Stimulated activated CD8-positive, alpha-beta memory T cell treated with anti-CD3 and anti-CD28 coated beads, Interleukin-4, amount 100 ng/mL, for 24 hours (primary cell): ENCODE measurements at regions not wholly inside any gene's neighbourhood (a gene's known extent, or its start where the extent isn't known, plus 50 kb on each side); places are given as distances from the start of the nearest gene placed in this dataset.
"Not testable (repeated sequence)": the region's sequence is repeated elsewhere in the genome, so short reads cannot be mapped to it uniquely, and the experiment has no call there.

Experiments
- DNase-seq: peaks from one replicate; pipeline ENCODE4 v3.0.0-alpha.2; 2020; ENCODE audit warnings: low read depth

DNA sequence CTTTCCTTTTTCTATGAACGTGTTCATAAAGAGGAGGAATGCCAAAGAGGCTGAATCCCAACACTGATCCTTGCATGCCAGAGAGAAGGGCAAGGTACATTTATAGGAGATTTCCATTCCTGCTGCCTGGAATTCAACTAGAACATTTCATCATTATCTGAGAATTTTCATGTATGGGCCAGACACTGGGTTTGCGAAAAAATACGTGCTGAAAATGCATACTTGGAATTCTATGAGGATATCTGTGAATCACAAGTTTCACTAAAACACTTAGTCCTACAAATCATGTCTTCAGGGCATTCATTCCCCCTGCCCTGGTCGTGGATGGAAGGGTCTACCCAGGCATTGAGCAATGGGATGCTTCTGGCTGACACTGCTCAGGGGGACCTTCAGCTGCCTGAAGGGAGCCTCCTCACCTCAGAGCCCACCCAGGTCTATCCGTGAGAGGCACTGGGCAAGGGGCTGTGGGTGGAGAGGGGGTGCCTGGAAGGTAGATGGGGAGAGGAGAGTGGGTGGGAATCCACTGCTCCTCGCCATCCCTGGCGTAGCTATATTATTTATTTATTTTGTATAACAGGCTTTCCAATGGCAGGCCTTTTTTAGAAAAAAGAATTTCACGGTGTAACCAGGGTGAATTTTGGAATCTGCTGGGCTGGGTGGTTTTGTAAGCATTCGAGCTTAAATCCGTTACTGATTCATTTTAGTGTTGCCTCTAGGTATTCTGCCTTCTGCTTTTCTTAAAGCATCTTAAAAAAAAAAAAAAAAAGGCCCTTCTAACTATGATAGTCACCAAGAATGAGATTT lies 560.6 kb upstream of the ID2 start:
- no peak for DNase-seq

DNA sequence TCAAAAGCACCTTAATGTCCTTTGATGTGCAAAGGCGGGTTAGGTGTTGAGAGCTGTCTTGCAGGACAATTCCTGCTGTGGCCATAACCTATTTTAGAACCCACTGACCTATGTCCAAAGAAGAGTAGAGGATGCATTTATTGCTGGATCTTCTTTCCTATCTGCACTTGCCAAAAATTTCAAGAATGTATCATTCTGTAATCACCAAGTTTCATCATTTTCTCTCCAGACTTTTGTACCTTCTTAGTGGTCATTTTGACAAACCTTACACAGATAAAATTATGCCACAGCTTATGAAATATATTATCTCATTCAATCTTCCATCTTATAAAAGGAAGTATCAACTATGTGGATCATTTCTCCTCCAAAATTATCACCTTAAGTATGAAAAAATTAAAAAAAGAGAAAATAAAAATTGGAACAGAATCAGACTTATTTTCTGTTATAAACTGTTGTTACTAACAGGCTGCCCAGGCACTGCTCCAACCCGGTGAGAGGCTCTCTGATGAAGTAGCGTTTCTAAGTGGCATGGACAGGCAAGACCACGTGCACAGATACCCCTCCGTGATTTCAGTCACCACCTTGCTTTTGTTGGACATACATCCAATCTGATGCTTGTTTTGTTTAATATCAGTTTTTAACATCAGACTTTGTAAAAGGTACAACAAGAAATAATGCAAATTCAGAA lies 559.9 kb upstream of the ID2 start:
- no peak for DNase-seq

DNA sequence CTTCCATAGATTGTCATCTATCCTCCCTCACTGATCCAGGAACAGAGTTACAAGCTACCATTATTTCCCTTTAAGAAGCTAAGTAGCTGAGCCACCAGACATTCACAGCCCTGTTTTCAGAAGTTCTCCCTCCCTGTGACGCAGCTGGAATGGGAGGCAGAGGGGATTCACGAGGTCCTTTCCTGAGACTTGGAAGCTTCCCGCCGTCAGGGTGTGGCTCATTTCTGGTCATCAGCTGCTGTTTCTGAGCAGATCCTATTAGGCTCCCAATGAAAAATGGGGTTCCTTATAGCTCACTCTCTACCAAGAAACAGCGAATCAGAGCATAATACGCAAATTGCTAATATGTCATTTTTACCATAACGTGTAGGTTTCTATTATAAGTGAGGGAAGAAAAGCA lies 559.3 kb upstream of the ID2 start:
- DNase-seq = no peak

DNA sequence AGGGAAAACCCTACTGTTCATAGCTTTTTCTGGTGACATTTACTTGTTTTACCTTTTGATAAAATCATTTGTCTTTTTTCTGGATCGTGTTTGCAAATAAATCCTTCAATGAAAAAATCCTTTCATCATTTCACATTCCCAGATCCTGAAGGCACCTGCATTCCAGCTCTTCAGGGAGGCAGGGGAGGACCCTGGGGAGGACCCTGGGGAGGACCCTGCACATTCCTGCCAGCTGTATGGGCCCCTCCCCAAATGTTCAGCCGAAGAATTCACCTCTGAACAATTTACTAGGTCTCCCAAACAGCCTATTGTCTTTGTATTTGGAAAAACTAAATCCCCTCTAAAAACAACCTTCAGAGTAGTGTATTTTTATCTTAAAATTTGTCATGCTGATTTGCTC lies 558.4 kb upstream of the ID2 start:
- no peak for DNase-seq

DNA sequence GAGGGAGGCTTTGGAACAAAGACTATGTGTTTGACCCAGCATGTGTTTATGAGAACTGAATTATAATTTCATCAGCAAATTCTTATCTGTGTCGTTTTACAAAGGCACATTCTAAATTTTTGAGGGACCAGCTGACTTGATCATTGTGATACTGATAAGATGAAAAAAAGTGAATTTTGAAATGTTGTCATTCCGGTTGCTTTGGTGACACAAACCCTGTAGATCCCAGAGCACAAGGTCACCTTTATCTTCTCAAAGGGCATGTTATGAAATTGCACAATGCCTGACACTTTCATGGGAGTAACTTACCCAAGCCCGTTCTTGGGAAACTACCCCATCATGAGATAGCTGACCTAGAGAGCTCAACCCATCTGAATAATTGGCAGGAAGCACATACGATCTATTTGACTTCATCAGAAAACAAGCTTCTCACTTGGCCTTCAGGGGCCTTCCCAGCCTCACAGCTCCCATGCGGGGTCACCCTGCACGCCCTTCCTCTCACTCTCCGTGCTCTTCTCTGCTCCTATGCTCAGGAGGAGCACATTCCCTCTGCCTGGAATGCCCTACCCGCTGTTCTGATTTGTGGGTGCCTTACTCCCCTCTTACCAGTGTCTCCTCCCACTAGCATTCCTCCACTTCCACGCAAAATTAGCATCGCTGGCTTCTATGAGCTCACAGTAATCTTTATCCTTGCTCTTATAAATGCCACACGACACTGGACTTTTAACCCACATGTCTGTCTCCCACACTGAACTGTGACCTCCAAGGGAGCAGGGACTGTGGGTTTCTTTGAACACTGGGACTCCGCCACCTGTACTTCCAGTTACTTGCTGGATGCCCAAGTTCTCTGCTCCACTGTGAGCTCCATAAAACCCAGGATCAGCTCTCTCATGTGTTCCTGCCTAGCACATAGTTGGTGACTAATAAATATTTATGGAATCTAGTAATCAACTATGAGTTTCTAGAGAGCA lies 555.8 kb upstream of the ID2 start:
- DNase-seq = no peak

DNA sequence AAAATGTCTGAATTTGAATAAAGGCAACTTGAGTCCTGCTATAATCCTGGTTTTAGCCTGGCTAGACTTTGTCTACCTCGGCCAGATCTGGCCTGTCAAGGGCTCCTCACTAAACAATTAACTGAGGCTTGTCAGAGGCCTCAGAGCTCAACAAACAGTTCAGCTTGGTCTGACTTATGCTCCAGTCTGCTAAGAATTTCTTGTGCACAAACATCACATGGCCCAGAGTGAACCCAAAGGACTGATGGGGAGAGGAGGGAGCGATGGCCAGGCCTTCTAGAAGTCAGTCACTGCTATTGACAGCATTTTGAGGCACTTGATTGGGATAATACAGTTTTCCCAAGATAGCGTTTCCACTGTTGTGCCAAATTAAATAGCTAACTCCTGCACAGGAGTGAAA lies 555.1 kb upstream of the ID2 start:
- DNase-seq = no peak

DNA sequence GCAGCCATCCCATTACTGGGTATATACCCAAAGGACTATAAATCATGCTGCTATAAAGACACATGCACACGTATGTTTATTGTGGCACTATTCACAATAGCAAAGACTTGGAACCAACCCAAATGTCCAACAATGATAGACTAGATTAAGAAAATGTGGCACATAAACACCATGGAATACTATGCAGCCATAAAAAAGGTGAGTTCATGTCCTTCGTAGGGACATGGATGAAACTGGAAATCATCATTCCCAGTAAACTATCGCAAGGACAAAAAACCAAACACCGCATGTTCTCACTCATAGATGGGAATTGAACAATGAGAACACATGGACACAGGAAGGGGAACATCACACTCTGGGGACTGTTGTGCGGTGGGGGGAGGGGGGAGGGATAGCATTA lies 550.4 kb upstream of the ID2 start:
- not testable (repeated sequence) for DNase-seq

DNA sequence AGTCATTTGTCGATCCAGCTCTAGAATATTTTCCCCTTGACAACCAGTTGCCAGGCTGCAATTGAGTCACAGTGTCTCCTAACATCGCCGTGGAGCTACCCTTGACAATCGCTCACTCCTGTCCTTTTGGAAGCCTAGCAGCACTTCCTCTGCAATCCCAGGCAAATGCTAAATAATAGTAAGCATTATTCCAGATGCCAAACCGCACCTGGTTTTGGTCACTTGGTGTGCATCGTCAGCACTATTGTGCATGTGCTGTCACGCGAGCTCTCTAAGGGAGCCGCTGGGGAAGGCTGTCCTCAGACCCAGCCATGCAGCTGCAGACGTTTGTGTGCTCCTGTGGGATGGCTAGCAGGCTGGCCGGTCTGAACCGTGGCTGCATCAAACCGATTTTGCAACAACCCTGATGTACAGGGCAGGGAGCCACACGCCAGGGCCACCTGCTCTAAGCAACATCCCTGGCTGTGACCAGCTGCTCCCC lies 549.5 kb upstream of the ID2 start:
- DNase-seq = no peak

DNA sequence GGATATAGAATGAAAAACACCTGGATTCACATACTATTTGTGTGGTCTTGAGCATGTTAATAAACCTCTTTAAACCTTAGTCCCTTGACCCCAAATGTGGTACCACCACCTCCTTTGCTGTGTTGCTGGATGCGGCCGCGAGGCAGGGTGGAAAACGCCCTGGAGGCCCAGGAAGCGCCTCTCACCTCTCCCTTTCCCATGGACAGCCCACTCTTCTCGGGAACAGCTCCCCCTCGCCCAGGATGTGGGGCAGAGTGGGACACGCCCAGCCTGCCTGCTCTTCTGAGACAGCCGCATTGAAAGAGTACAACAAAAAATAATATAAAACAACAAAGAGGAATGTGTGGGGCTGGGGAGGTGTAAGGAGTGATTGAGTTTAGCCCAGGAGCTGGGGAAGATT lies 549.0 kb upstream of the ID2 start:
- DNase-seq = no peak

DNA sequence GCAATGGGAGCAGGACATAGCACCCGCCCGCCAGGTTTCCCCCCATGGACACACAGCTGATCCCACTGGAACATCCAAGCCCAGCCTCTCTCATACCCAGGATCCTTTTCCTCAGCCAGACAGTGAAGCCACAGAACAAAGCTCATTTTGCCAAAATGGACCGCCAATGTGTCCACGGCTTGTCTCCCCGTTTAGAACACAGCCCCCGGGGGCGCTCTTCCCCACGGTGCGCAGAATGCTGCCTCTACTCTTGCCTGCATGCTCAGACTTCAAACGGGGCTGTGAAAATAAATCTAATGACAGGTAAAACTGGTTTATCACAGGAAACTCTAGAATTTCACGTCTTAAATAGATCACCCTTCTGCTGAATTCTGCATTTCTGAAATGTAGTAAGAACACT lies 548.5 kb upstream of the ID2 start:
- DNase-seq = no peak

DNA sequence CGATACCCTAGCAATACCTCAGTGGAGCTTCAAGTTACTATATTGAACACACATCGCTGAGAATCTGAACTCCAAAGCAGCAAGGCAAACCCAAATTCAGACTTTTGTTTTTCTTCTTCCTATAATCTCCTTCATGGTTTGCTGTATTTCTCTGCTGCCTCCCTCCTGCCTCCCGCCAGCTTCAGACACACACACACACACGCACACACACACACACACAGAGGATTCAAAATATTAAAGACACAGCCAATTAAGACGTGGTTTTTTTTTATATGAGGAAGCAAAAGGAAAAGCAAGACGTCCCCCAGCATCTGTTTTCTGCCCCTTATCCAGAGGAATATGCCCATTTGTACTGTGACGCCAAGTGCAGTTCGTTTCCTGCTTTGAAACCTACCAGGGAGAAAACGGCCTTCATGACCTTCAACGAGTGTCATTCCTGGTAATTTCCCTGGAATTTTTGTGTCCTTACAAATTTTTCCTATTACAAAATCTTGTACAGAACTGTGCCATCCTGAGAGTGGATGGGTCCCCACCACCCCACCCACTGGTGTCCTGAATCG lies 547.9 kb upstream of the ID2 start:
- DNase-seq = no peak

DNA sequence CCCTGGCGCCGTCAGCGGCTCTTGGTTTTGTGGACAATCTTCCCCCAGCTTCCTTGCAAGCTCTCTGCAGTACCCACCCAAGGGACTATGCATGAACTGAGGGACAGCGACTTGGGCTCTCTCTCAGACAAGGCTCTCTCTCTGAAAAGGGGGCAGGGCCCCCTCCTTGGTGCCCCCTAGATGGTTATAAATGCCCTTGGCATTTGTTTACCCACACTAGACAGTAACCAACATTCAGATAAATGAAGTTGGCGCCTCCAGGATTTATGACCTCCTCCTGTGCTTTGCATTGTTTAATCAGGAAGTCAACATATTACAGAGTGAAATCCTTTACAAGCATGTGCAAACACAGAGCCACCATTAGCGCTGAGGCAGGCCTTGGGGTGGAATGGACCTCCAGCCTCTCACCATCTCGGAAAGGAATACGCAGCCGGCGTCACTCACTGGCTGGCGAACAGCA lies 547.4 kb upstream of the ID2 start:
- no peak for DNase-seq

DNA sequence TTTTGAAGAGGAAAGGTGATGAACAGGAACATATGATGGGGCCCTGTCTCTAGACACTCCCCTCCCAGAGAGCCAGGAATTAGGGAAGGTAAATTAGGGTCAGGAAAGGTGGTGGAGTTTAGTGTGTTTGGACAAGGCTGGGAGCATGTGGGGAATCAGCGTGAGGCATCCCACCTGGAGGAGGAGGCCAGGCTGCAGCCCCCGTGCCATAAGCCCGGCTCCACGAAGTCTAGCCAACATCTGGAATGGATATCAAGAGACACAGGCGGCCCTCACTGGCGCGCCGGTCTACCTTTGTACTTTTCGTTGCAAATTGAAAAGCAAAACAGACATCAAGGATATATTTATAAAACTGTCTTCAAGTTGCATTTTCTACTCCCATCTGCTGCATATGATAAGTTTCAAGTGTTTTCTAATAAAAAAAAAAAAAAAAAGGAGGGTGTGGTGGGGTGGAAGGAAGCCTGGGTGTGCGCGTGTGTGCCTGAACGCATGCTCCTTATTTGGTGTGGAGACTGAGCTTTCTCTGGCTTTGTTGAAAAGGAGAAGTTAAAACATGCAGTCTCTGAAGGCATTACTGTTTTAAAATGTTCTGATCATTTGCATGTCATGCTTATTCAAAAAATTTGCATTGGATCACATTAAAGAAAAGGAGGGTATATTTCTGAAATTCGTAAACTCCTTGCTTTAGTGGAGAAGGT lies 546.7 kb upstream of the ID2 start:
- DNase-seq = no peak

DNA sequence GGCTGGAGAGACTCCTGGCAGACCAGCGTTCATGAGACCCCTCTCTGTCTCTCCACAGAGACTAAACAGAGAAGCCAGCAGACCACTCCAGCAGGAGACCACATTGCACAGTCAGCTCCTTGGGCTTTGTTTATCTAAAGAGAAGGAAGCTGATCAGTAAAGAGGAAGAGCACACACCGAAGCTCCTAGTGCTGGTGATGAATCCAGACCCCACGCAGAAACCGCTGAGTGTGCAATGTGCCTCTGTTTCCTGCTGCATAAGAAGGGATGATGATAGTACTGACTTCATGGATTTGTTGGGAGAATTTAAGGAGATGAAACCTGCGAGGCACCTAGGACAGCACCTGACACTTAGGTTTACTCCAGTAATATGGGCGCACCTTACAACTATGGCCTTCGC lies 544.1 kb upstream of the ID2 start:
- DNase-seq = no peak

DNA sequence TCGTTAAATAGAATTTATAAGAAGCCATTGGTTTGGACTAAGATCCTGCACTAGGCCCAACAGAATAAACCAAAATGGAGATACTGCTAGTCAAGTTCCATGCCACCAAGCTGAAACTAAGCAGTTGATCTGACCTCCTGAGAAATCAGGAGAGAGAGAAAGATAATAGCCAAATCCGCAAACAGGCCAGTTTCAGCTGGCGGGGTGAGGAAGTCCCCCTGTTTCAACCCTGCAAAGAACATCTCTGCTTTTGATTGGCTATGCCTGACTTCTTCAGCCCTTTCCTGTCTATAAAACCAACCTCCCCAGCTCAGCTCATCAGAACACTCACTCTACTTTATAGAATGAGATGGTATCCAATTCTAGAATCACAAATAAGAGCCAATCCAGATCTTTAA lies 543.3 kb upstream of the ID2 start:
- no peak for DNase-seq

DNA sequence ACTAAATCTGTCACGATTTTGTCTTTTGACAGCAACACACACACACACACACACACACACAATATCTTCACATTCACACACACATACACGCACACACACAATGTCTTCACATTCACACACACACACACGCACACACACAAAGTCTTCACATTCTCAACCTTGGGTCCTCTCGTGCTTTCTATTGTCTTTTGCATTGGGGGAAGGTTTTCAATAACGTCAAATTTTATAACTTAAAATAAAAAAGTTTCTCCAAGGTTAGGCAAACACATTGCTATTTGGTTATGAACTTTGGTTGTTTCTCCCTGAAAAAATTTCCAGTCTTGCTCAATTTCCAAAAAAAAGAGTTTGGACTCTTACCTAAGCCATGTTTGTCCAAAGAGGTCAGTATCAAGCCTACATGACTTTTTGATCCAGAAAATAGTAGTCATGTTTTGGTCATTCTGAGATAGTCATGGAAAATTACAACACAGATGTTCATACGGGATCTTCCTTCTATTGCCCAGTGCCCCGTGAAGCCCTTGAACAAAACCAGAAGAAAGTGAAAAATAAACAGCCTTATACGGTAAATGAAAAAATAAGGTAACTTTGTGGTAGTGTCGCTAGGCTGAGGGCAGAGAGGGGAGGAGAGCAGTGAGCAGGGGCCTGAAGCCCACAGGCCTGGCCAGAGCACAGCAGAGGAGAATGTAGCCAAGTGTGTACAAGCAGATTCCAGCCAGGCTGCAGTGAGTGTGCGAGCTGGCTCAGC lies 542.8 kb upstream of the ID2 start:
- no peak for DNase-seq

DNA sequence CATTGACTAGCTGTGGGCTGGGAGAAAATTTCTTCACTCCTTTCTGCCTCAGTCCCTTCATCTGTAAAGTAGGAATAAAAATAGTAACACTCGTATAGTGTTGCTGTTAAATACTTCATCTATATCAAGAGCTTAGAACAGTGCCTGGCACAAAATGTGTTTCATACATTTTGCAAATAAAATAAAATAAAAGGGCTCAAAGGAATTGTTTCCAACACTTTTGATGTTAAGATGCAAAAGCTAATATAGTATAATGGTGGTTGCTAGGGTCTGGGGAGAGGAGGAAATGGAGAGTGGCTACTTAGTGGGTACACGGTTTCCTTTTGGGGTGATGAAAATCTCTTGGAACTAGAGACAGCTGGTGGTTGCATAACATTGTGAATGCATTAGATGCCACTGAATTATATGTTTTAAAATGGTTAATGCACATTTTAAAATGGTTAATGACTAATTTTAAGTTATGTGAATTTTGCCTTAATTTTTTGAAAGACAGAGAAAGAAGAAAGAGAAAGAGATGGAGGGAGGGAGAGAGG lies 542.1 kb upstream of the ID2 start:
- no peak for DNase-seq

DNA sequence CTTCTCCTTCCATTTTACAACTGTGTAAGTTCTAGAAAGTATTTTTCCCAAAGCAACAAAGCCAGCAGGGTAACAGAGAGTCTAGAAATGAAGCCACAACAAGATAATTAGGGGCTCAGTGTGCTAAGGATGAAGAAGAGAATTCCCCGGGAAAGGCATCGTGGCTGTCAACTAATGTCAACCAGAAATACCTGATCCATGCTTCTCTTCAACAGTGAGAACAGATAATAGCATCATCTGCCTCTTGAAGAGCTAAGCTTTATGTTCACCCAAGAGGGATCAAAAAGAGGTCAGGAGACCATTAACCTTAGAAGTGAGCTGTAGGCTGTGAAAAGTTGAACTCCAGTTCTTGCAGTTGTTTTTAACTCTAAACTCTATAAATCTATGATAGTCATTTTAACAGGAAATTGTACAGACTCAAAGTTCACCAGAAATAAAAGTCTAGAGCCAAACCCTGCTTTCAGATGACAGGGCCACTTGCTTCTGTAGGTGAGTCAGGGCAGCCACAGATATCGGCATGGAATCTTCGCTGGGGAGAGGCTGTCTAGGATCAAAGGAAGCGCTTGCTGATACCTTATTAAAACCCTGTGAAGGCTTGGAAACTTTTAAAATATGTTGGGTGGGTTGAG lies 540.7 kb upstream of the ID2 start:
- no peak for DNase-seq

DNA sequence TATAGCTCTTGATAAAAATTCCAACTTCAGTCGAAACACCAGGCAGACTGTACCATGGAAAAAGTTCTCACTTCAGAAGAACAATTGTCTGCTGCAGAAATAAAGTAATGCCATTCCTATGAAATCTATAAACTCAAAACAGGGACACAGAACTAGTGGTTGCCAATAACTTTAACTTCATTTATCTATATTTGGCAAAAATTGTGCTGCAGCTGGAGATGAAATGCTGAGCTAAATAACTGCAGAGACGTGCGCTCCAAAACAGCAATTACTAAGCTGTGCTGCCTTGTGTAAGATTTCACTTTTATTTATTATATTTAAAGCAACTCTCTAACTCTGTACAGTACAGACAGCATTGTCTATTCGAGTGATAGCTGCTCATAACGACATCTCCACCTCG lies 540.1 kb upstream of the ID2 start:
- no peak for DNase-seq

DNA sequence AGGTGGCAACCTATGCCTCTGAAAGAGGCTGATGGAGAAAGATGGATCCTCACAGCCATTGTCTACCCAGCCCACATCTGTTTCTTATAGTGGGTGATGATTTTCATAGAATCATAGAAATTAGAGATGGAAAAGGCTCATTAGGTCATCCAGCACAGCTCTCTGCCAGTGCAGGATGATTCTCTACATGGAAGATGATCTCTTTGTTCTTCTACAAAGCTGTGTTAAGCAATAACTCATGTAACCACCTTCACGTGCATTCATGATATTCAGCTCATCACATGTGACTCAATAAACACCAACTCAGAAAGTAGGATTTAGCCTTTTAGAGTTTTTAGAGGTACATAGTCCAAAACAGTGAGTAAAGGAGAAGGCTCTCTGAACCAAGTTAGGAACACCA lies 539.4 kb upstream of the ID2 start:
- no peak for DNase-seq
